GM18498 (cell line): ENCODE measurements at regions not wholly inside any gene's neighbourhood (a gene's known extent, or its start where the extent isn't known, plus 50 kb on each side); places are given as distances from the start of the nearest gene placed in this dataset.

Source experiments
- ATAC-seq: cut with Tn5 transposase; IDR thresholded peaks from one replicate; pipeline ENCODE4 v1.9.1; 2021; ENCODE audit warnings: mild to moderate bottlenecking, moderate library complexity; ENCODE audit not compliant: unreplicated experiment

GRCh38 chr2:2708575-2709430 is 377.7 kb upstream of the MYT1L start:
- ATAC-seq, result no peak

- ATAC-seq, result no peak
These were observed 376.3 kb upstream of the MYT1L start for GRCh38 chr2:2707206-2707991.

GRCh38 chr2:2706306-2706705 is 375.2 kb upstream of the MYT1L start:
- ATAC-seq, result no peak

GRCh38 chr2:2705871-2706270 is 374.8 kb upstream of the MYT1L start:
- no peak for ATAC-seq

- ATAC-seq, result no peak
These were observed 373.5 kb upstream of the MYT1L start for GRCh38 chr2:2704428-2705090.

- no peak for ATAC-seq
These were observed 372.8 kb upstream of the MYT1L start for GRCh38 chr2:2703762-2704427.

GRCh38 chr2:2703172-2703571 is 372.1 kb upstream of the MYT1L start:
- no peak for ATAC-seq

- no peak for ATAC-seq
These were observed 371.3 kb upstream of the MYT1L start for GRCh38 chr2:2702385-2702784.

GRCh38 chr2:2701813-2702212 is 370.7 kb upstream of the MYT1L start:
- ATAC-seq, result no peak

GRCh38 chr2:2701176-2701781 is 370.2 kb upstream of the MYT1L start:
- no peak for ATAC-seq

- ATAC-seq, result no peak
These were observed 368.0 kb upstream of the MYT1L start for GRCh38 chr2:2699121-2699505.

GRCh38 chr2:2698182-2699120 is 367.4 kb upstream of the MYT1L start:
- no peak for ATAC-seq

GRCh38 chr2:2696733-2697455 is 365.8 kb upstream of the MYT1L start:
- ATAC-seq, result no peak

- no peak for ATAC-seq
These were observed 365.2 kb upstream of the MYT1L start for GRCh38 chr2:2696325-2696724.

GRCh38 chr2:2694746-2695145 is 363.7 kb upstream of the MYT1L start:
- ATAC-seq, result no peak

GRCh38 chr2:2692599-2693389 is 361.7 kb upstream of the MYT1L start:
- no peak for ATAC-seq

- ATAC-seq, result no peak
These were observed 360.3 kb upstream of the MYT1L start for GRCh38 chr2:2691419-2691818.

GRCh38 chr2:2690985-2691384 is 359.9 kb upstream of the MYT1L start:
- no peak for ATAC-seq
